ENCODE measurements at regions not wholly inside any gene's neighbourhood (a gene's known extent, or its start where the extent isn't known, plus 50 kb on each side); places are given as distances from the start of the nearest gene placed in this dataset.

DNA sequence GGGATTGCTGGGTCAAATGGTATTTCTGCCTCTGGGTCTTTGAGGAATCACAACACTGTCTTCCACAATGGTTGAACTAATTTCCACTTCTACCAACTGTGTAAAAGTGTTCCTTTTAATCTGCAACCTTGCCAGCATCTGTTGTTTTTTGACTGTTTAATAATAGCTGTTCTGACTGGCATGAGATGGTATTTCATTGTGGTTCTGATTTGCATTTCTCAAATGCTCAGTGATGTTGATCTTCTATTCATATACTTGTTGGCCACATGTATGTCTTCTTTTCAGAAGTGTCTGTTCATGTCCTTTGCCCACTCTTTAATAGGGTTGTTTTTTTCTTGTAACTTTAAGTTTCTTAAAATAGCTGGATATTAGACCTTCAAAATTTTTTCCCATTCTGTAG lies 150.0 kb upstream of the FRMD6 start (continued):
- TF ChIP-seq YY1 (IDR thresholded peaks at IDR 0.05; ENCODE audit: extremely low read depth, insufficient replicate concordance, low read depth, low read length) (no peak), ZNF274 (IDR thresholded peaks at IDR 0.05; ENCODE audit: low read depth, low read length) (no peak), SP1 (IDR thresholded peaks at IDR 0.05; ENCODE audit: low read depth) (no peak), POLR2A (IDR thresholded peaks at IDR 0.05; ENCODE audit: borderline replicate concordance, extremely low read depth, insufficient read depth, insufficient read length) (no peak), SIN3A (IDR thresholded peaks at IDR 0.05; ENCODE audit: low read depth) (no peak)

- TF ChIP-seq TCF7L2 (IDR thresholded peaks at IDR 0.05; ENCODE audit: borderline replicate concordance, extremely low read depth, insufficient read depth, insufficient read length): no peak
- no peak for TF ChIP-seq SRF (IDR thresholded peaks at IDR 0.05; ENCODE audit: low read depth)
- TF ChIP-seq ELF1 (IDR thresholded peaks at IDR 0.05; ENCODE audit: borderline replicate concordance, low read depth): no peak
- TF ChIP-seq JUND (IDR thresholded peaks at IDR 0.05): no peak
- TF ChIP-seq EZH2phosphoT487 (IDR thresholded peaks at IDR 0.05; ENCODE audit: borderline replicate concordance): no peak
- TF ChIP-seq YY1 (IDR thresholded peaks at IDR 0.05; ENCODE audit: extremely low read depth, insufficient replicate concordance, low read depth, low read length): no peak
- no peak for TF ChIP-seq CEBPB (IDR thresholded peaks at IDR 0.05; ENCODE audit: low read depth)
- no peak for TF ChIP-seq REST (IDR thresholded peaks at IDR 0.05; ENCODE audit: low read depth)
- TF ChIP-seq MAX (IDR thresholded peaks at IDR 0.05): no peak
- Histone ChIP-seq H3K36me3 (ENCODE audit: control insufficient read depth in 1 of 2, insufficient read depth in 2 of 2, low read length in 2 of 2) (no peaks in the 10 kb centered on the region), H3K4me3 (replicated peaks in 1 of 2; ENCODE audit: low read depth in 1 of 2, low read length in 2 of 2) (no peak overlapping the region), H4K20me1 (ENCODE audit: insufficient read depth) (no peaks in the 10 kb centered on the region), H3K79me2 (ENCODE audit: insufficient read depth, low read length) (no peaks in the 10 kb centered on the region), H3K27me3 (ENCODE audit: insufficient read depth, low read length) (no peaks in the 10 kb centered on the region), H3K4me1 (ENCODE audit: control insufficient read depth in 1 of 2, insufficient read depth in 2 of 2, low read length in 2 of 2) (no peaks in the 10 kb centered on the region), H3K4me2 (ENCODE audit: low read length) (no peak overlapping the region), H3K9me2 (ENCODE audit: insufficient read depth) (no peaks in the 10 kb centered on the region), H2AFZ (ENCODE audit: low read depth, low read length, poor library complexity, severe bottlenecking) (no peak overlapping the region), H3K9ac (ENCODE audit: low read length) (no peak overlapping the region), H3K9me3 (ENCODE audit: control insufficient read depth in 1 of 2, insufficient read depth in 1 of 2, low read depth in 1 of 2, low read length in 2 of 2) (no peaks in the 10 kb centered on the region), H3K27ac (ENCODE audit: low read depth, low read length) (no peak overlapping the region)
- ChIA-PET POLR2A (no interaction called here), CTCF (no interaction called here), RAD21 (ENCODE audit: low non-redundant PET in 1 of 2, low total read pairs in 2 of 2, uncharacterized antibody in 2 of 2, unreplicated experiment in 2 of 2) (interaction anchor here in 1 of 2 experiments (0.6 kb wide), 1 partner anchor 12 kb away, joined by 3 read pairs; no protein-coding TSS in a partner anchor)
- DNase-seq (ENCODE audit: low read depth, low spot score) (no peak), ATAC-seq (no peak)
- BruUV-seq (replicated peaks): no TSS peak
- intact Hi-C loops (cut with micrococcal nuclease): no loop called here
These were observed 147.0 kb upstream of the FRMD6 start for GRCh38 chr14:51504669-51505068.
